GM12878 (cell line): ENCODE measurements at regions not wholly inside any gene's neighbourhood (a gene's known extent, or its start where the extent isn't known, plus 50 kb on each side); places are given as distances from the start of the nearest gene placed in this dataset.

ENCODE experiments used
- MXI1 ChIP-seq: fragments of 150-350 bp; IDR thresholded peaks from 2 replicates; pipeline ENCODE4 v1.6.1; 2011; ENCODE audit warnings: low read depth, mild to moderate bottlenecking, inconsistent platforms, low read length, improper control_type of control experiment
- TBL1XR1 ChIP-seq: IDR thresholded peaks from 2 replicates; pipeline ENCODE4 v1.6.1; 2012; ENCODE audit warnings: low read depth, low read length, improper control_type of control experiment

GRCh38 chr15:96086164-96086563, 244.3 kb upstream of the NR2F2 start:
- TF ChIP-seq TBL1XR1, result no peak
- TF ChIP-seq MXI1, result no peak
